Esophagus muscularis mucosa (tissue), 4 donors: ENCODE measurements at regions not wholly inside any gene's neighbourhood (a gene's known extent, or its start where the extent isn't known, plus 50 kb on each side); places are given as distances from the start of the nearest gene placed in this dataset.

Source experiments
- EP300 ChIP-seq: sonication (generic); formaldehyde crosslinking; IDR thresholded peaks from one replicate; pipeline ENCODE4 v1.6.1; 2017; ENCODE audit warnings: antibody characterized with exemption
- POLR2A ChIP-seq: fragments of 450-650 bp; IDR thresholded peaks from one replicate; pipeline ENCODE4 v1.6.1; 2017; ENCODE audit warnings: antibody characterized with exemption, moderate library complexity, mild to moderate bottlenecking, low read depth
- POLR2AphosphoS5 ChIP-seq, 2 donors: sonication (generic); formaldehyde crosslinking; IDR thresholded peaks; one replicate each; pipeline ENCODE4 v1.6.1; 2017; ENCODE audit warnings: antibody characterized with exemption in 2 of 2
- TF ChIP-seq, protein P1 (sequence below), 3 experiments: fragments of 200-600 bp in 2 of 3; fragments of 450-650 bp in 1 of 3; sonication (generic) in 2 of 3; IDR thresholded peaks; one replicate each; pipeline ENCODE4 v1.5.1; 2017 to 2019; ENCODE audit warnings: antibody characterized with exemption in 3 of 3, mild to moderate bottlenecking in 2 of 3, moderate library complexity in 1 of 3

GRCh38 chr12:115694564-115694963, 582.9 kb downstream of the MED13L start:
- TF ChIP-seq POLR2AphosphoS5 (IDR thresholded peaks at IDR 0.05) (no peak), EP300 (no peak), POLR2A (no peak)
- TF ChIP-seq, protein P1, sequence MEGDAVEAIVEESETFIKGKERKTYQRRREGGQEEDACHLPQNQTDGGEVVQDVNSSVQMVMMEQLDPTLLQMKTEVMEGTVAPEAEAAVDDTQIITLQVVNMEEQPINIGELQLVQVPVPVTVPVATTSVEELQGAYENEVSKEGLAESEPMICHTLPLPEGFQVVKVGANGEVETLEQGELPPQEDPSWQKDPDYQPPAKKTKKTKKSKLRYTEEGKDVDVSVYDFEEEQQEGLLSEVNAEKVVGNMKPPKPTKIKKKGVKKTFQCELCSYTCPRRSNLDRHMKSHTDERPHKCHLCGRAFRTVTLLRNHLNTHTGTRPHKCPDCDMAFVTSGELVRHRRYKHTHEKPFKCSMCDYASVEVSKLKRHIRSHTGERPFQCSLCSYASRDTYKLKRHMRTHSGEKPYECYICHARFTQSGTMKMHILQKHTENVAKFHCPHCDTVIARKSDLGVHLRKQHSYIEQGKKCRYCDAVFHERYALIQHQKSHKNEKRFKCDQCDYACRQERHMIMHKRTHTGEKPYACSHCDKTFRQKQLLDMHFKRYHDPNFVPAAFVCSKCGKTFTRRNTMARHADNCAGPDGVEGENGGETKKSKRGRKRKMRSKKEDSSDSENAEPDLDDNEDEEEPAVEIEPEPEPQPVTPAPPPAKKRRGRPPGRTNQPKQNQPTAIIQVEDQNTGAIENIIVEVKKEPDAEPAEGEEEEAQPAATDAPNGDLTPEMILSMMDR (IDR thresholded peaks at IDR 0.05), result no peak
